Suprapubic skin (tissue), 4 donors: ENCODE measurements at regions not wholly inside any gene's neighbourhood (a gene's known extent, or its start where the extent isn't known, plus 50 kb on each side); places are given as distances from the start of the nearest gene placed in this dataset.

ENCODE experiments used
- CTCF ChIP-seq, 2 donors: fragments of 200-600 bp in 1 of 2; fragments of 450-650 bp in 1 of 2; sonication (generic) in 1 of 2; IDR thresholded peaks; one replicate each; pipeline ENCODE4 v1.5.1; 2016 to 2019; ENCODE audit warnings: antibody characterized with exemption in 2 of 2, mild to moderate bottlenecking in 1 of 2, moderate library complexity in 1 of 2
- EP300 ChIP-seq: sonication (generic); formaldehyde crosslinking; IDR thresholded peaks from one replicate; pipeline ENCODE4 v1.6.1; 2017; ENCODE audit warnings: antibody characterized with exemption
- POLR2AphosphoS5 ChIP-seq, 3 donors: sonication (generic); formaldehyde crosslinking; IDR thresholded peaks; one replicate each; pipeline ENCODE4 v1.6.1; 2017; ENCODE audit warnings: antibody characterized with exemption in 3 of 3

DNA sequence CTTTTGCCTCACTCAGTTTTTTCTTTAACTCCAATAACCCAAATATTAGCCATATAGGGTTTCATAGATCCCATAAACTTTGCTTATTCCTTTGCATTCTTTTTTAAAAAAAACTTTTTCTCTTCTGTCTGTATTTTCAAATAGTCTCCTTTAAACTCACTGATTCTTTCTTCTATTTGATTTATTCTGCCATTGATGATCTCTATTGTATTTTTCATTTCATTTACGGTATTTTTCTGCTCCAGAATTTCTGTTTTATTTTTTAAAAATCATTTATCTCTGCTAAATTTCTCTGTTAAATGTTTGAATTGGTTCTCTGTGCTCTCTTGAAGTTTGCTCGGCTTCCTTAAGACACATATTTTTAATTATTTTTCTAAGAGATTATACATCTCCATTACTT lies 573.3 kb upstream of the MAN1A1 start:
- TF ChIP-seq CTCF (IDR thresholded peaks at IDR 0.05) (no peak), EP300 (no peak), POLR2AphosphoS5 (IDR thresholded peaks at IDR 0.05) (no peak)
